Karpas-422 (cell line): ENCODE measurements at regions not wholly inside any gene's neighbourhood (a gene's known extent, or its start where the extent isn't known, plus 50 kb on each side); places are given as distances from the start of the nearest gene placed in this dataset.
"Not testable (repeated sequence)": the region's sequence is repeated elsewhere in the genome, so short reads cannot be mapped to it uniquely, and the experiment has no call there.

ENCODE experiments used
- DNase-seq: peaks from one replicate; pipeline ENCODE4 v3.0.0-alpha.2; 2015
- H2AFZ ChIP-seq: fragments of 200-600 bp; sonication (generic); 2 replicates; pipeline ENCODE4 v1.6.1; 2014; ENCODE audit warnings: antibody characterized with exemption, low read length, mixed read lengths
- H3K27ac ChIP-seq: fragments of 200-600 bp; sonication (generic); 2 replicates; pipeline ENCODE4 v1.5.1; 2014; ENCODE audit warnings: mild to moderate bottlenecking, low read length, moderate library complexity
- H3K27me3 ChIP-seq: fragments of 200-600 bp; sonication (generic); 2 replicates; pipeline ENCODE4 v1.6.1; 2014; ENCODE audit warnings: low read length, mixed read lengths
- H3K36me3 ChIP-seq: fragments of 200-600 bp; sonication (generic); 2 replicates; pipeline ENCODE4 v1.6.1; 2014; ENCODE audit warnings: low read length, mixed read lengths; ENCODE audit not compliant: insufficient read depth
- H3K4me1 ChIP-seq: fragments of 200-600 bp; sonication (generic); 2 replicates; pipeline ENCODE4 v1.6.1; 2014; ENCODE audit warnings: mild to moderate bottlenecking, low read length, mixed read lengths
- H3K4me2 ChIP-seq: fragments of 200-600 bp; sonication (generic); 2 replicates; pipeline ENCODE4 v1.6.1; 2014; ENCODE audit warnings: low read length, low read depth, mild to moderate bottlenecking; ENCODE audit not compliant: poor library complexity, severe bottlenecking
- H3K4me3 ChIP-seq: fragments of 200-600 bp; sonication (generic); 2 replicates; pipeline ENCODE4 v1.5.1; 2014; ENCODE audit warnings: mild to moderate bottlenecking, antibody characterized with exemption, low read length, mixed read lengths
- H3K79me2 ChIP-seq: fragments of 200-600 bp; sonication (generic); 2 replicates; pipeline ENCODE4 v1.6.1; 2014; ENCODE audit warnings: mild to moderate bottlenecking, low read length, mixed read lengths
- H3K9ac ChIP-seq: fragments of 200-600 bp; sonication (generic); 2 replicates; pipeline ENCODE4 v1.6.0; 2014; ENCODE audit warnings: low read length
- H3K9me2 ChIP-seq: fragments of 200-600 bp; sonication (generic), shearing (Covaris generic); replicated peaks from 2 replicates; pipeline ENCODE4 v1.6.0; 2014; ENCODE audit warnings: mild to moderate bottlenecking, low read length, moderate library complexity; ENCODE audit not compliant: insufficient read depth
- H3K9me3 ChIP-seq: fragments of 300-700, 200-600 bp; sonication (generic); 2 replicates; pipeline ENCODE4 v1.6.1; 2014; ENCODE audit warnings: low read length, mixed read lengths
- H4K20me1 ChIP-seq: fragments of 200-600 bp; sonication (generic); 2 replicates; pipeline ENCODE4 v1.6.1; 2014; ENCODE audit warnings: mild to moderate bottlenecking, antibody characterized with exemption, low read length, low read depth; ENCODE audit not compliant: insufficient read depth

GRCh38 chrX:40855411-40855810, 120.1 kb upstream of the MED14 start:
- Histone ChIP-seq H3K79me2 (no peaks in the 10 kb centered on the region), H2AFZ (no peak overlapping the region), H3K4me2 (no peak overlapping the region), H3K9me2 (no peaks in the 10 kb centered on the region), H4K20me1 (no peaks in the 10 kb centered on the region), H3K36me3 (no peaks in the 10 kb centered on the region), H3K27ac (no peak overlapping the region), H3K4me1 (peaks cover 7% of the 10 kb centered on the region), H3K9me3 (no peaks in the 10 kb centered on the region), H3K4me3 (no peak overlapping the region), H3K27me3 (no peaks in the 10 kb centered on the region; the same call in 1 of the 2 replicates), H3K9ac (no peak overlapping the region)
- no peak for DNase-seq

GRCh38 chrX:40855932-40856515, 120.7 kb upstream of the MED14 start:
- no peaks in the 10 kb centered on the region for H3K9me3 ChIP-seq
- H3K27me3 ChIP-seq = no peaks in the 10 kb centered on the region
- peaks cover 7% of the 10 kb centered on the region for H3K4me1 ChIP-seq
- H3K9ac ChIP-seq = no peak overlapping the region
- no peak overlapping the region for H3K4me3 ChIP-seq
- no peaks in the 10 kb centered on the region for H3K9me2 ChIP-seq
- no peak overlapping the region for H3K27ac ChIP-seq
- no peak for DNase-seq
- H3K79me2 ChIP-seq = no peaks in the 10 kb centered on the region
- H3K36me3 ChIP-seq = no peaks in the 10 kb centered on the region
- H2AFZ ChIP-seq = no peak overlapping the region
- no peaks in the 10 kb centered on the region for H4K20me1 ChIP-seq
- no peak overlapping the region for H3K4me2 ChIP-seq

GRCh38 chrX:40861952-40862554, 126.7 kb upstream of the MED14 start:
- H2AFZ ChIP-seq, H3K79me2 ChIP-seq, H3K9me2 ChIP-seq, H4K20me1 ChIP-seq, H3K9ac ChIP-seq, H3K27me3 ChIP-seq, H3K4me1 ChIP-seq, H3K4me3 ChIP-seq, H3K27ac ChIP-seq, H3K9me3 ChIP-seq, H3K4me2 ChIP-seq, H3K36me3 ChIP-seq, DNase-seq: not testable (repeated sequence)

GRCh38 chrX:40863260-40863659, 127.9 kb upstream of the MED14 start:
- not testable (repeated sequence) for H3K27ac ChIP-seq, H3K9ac ChIP-seq, H3K36me3 ChIP-seq, H4K20me1 ChIP-seq, H2AFZ ChIP-seq, H3K27me3 ChIP-seq, H3K4me1 ChIP-seq, H3K9me2 ChIP-seq, H3K4me3 ChIP-seq, H3K79me2 ChIP-seq, H3K9me3 ChIP-seq, DNase-seq, H3K4me2 ChIP-seq

GRCh38 chrX:40863671-40864070, 128.3 kb upstream of the MED14 start:
- Histone ChIP-seq H4K20me1 (no peaks in the 10 kb centered on the region), H3K9me2 (no peaks in the 10 kb centered on the region), H3K79me2 (no peaks in the 10 kb centered on the region), H2AFZ (no peak overlapping the region), H3K4me2 (no peak overlapping the region), H3K27me3 (no peaks in the 10 kb centered on the region), H3K4me3 (no peak overlapping the region), H3K9ac (no peak overlapping the region), H3K9me3 (no peaks in the 10 kb centered on the region), H3K27ac (no peak overlapping the region), H3K4me1 (no peaks in the 10 kb centered on the region), H3K36me3 (no peaks in the 10 kb centered on the region)
- no peak for DNase-seq

GRCh38 chrX:40864972-40865371, 129.6 kb upstream of the MED14 start:
- H3K4me2 ChIP-seq = no peak overlapping the region
- no peaks in the 10 kb centered on the region for H3K79me2 ChIP-seq
- no peak overlapping the region for H2AFZ ChIP-seq
- H3K9ac ChIP-seq = no peak overlapping the region
- DNase-seq = no peak
- H3K36me3 ChIP-seq = no peaks in the 10 kb centered on the region
- no peak overlapping the region for H3K27ac ChIP-seq
- no peaks in the 10 kb centered on the region for H3K4me1 ChIP-seq
- no peaks in the 10 kb centered on the region for H3K9me2 ChIP-seq
- no peaks in the 10 kb centered on the region for H3K9me3 ChIP-seq
- no peaks in the 10 kb centered on the region for H3K27me3 ChIP-seq
- no peak overlapping the region for H3K4me3 ChIP-seq
- H4K20me1 ChIP-seq = no peaks in the 10 kb centered on the region

GRCh38 chrX:40866893-40867292, 131.6 kb upstream of the MED14 start:
- H3K9me3 ChIP-seq = no peaks in the 10 kb centered on the region
- H3K36me3 ChIP-seq = no peaks in the 10 kb centered on the region
- no peaks in the 10 kb centered on the region for H3K4me1 ChIP-seq
- H2AFZ ChIP-seq = no peak overlapping the region
- H3K27ac ChIP-seq = no peak overlapping the region
- H3K4me2 ChIP-seq = no peak overlapping the region
- no peaks in the 10 kb centered on the region for H3K27me3 ChIP-seq
- H3K9ac ChIP-seq = no peak overlapping the region
- DNase-seq = no peak
- no peaks in the 10 kb centered on the region for H4K20me1 ChIP-seq
- no peaks in the 10 kb centered on the region for H3K9me2 ChIP-seq
- H3K79me2 ChIP-seq = no peaks in the 10 kb centered on the region
- H3K4me3 ChIP-seq = no peak overlapping the region

- Histone ChIP-seq H3K4me3 (no peak overlapping the region), H3K4me1 (no peaks in the 10 kb centered on the region), H3K9me3 (no peaks in the 10 kb centered on the region), H2AFZ (no peak overlapping the region), H4K20me1 (no peaks in the 10 kb centered on the region), H3K9me2 (no peaks in the 10 kb centered on the region), H3K4me2 (no peak overlapping the region), H3K36me3 (no peaks in the 10 kb centered on the region), H3K27ac (no peak overlapping the region), H3K79me2 (no peaks in the 10 kb centered on the region), H3K27me3 (no peaks in the 10 kb centered on the region), H3K9ac (no peak overlapping the region)
- no peak for DNase-seq
These were observed 132.0 kb upstream of the MED14 start for GRCh38 chrX:40867352-40867751.
